Mesenchymal stem cell (in vitro differentiated cells and primary cell): ENCODE measurements at regions not wholly inside any gene's neighbourhood (a gene's known extent, or its start where the extent isn't known, plus 50 kb on each side); places are given as distances from the start of the nearest gene placed in this dataset.

Source experiments
- DNase-seq: peaks from one replicate; pipeline ENCODE4 v3.0.0-alpha.2; 2013
- H2AFZ ChIP-seq: one replicate; pipeline ENCODE4 v1.6.1; 2013; ENCODE audit warnings: low read depth, mild to moderate bottlenecking, control low read depth, inconsistent platforms, low read length, moderate library complexity
- H2AK5ac ChIP-seq: 2 replicates; pipeline ENCODE4 v1.6.1; 2013; ENCODE audit warnings: low read length, moderate library complexity, mild to moderate bottlenecking, inconsistent platforms; ENCODE audit not compliant: severe bottlenecking
- H2BK120ac ChIP-seq: one replicate; pipeline ENCODE4 v1.6.1; 2013; ENCODE audit warnings: low read depth, mild to moderate bottlenecking, inconsistent platforms, low read length, moderate library complexity
- H2BK12ac ChIP-seq, 2 experiments: one replicate each; pipeline ENCODE4 v1.6.1; 2013; ENCODE audit warnings: inconsistent platforms in 2 of 2, low read length in 2 of 2, mild to moderate bottlenecking in 2 of 2, moderate library complexity in 2 of 2, control low read depth in 1 of 2
- H2BK15ac ChIP-seq: one replicate; pipeline ENCODE4 v1.6.1; 2013; ENCODE audit warnings: mild to moderate bottlenecking, low read depth, inconsistent platforms; ENCODE audit not compliant: poor library complexity, severe bottlenecking
- H2BK5ac ChIP-seq: 2 replicates; pipeline ENCODE4 v1.6.1; 2013; ENCODE audit warnings: low read depth, mild to moderate bottlenecking, low read length, control low read depth, inconsistent platforms; ENCODE audit not compliant: poor library complexity, severe bottlenecking
- H3K14ac ChIP-seq, 2 experiments: one replicate each; pipeline ENCODE4 v1.6.1; 2013; ENCODE audit warnings: inconsistent platforms in 2 of 2, low read length in 2 of 2, control low read depth in 1 of 2, mild to moderate bottlenecking in 1 of 2, moderate library complexity in 1 of 2
- H3K18ac ChIP-seq, 2 experiments: one replicate each; pipeline ENCODE4 v1.6.1; 2013; ENCODE audit warnings: inconsistent platforms in 2 of 2, low read length in 2 of 2, control low read depth in 1 of 2, low read depth in 1 of 2, mild to moderate bottlenecking in 1 of 2
- H3K23ac ChIP-seq, 2 experiments: one replicate each; pipeline ENCODE4 v1.6.1; 2013; ENCODE audit warnings: inconsistent platforms in 2 of 2, low read length in 2 of 2, mild to moderate bottlenecking in 2 of 2, moderate library complexity in 2 of 2, control low read depth in 1 of 2
- H3K27ac ChIP-seq: 2 replicates; pipeline ENCODE4 v1.5.1; 2013; ENCODE audit warnings: mild to moderate bottlenecking, moderate library complexity, low read length, control low read depth, inconsistent platforms; ENCODE audit not compliant: poor library complexity, severe bottlenecking
- H3K27me3 ChIP-seq, 2 experiments: 2 replicates each; pipeline versions ENCODE4 v1.6.1 to v1.7.0; 2013; ENCODE audit warnings: low read length in 2 of 2, mild to moderate bottlenecking in 2 of 2, moderate library complexity in 2 of 2, control low read depth in 1 of 2, inconsistent platforms in 1 of 2; ENCODE audit not compliant: control insufficient read depth in 1 of 2, insufficient read depth in 1 of 2
- H3K36me3 ChIP-seq, 2 experiments: 2 replicates each; pipeline versions ENCODE4 v1.6.1 to v1.7.0; 2013; ENCODE audit warnings: low read length in 2 of 2, control low read depth in 1 of 2, inconsistent platforms in 1 of 2, low read depth in 1 of 2, mild to moderate bottlenecking in 1 of 2; ENCODE audit not compliant: insufficient read depth in 2 of 2, control insufficient read depth in 1 of 2
- H3K4ac ChIP-seq, 2 experiments: one replicate each; pipeline ENCODE4 v1.6.1; 2013; ENCODE audit warnings: inconsistent platforms in 2 of 2, low read length in 2 of 2, mild to moderate bottlenecking in 2 of 2, moderate library complexity in 2 of 2, control low read depth in 1 of 2, low read depth in 1 of 2
- H3K4me1 ChIP-seq: 2 replicates; pipeline ENCODE4 v1.6.1; 2013; ENCODE audit warnings: low read depth, low read length, control low read depth; ENCODE audit not compliant: control insufficient read depth, insufficient read depth
- H3K4me2 ChIP-seq: 2 replicates; pipeline ENCODE4 v1.6.1; 2013; ENCODE audit warnings: low read length, mild to moderate bottlenecking, inconsistent platforms; ENCODE audit not compliant: poor library complexity, severe bottlenecking
- H3K4me3 ChIP-seq, 2 experiments: 2 replicates each; pipeline versions ENCODE4 v1.5.1 to v1.7.0; 2013; ENCODE audit warnings: low read length in 2 of 2, mild to moderate bottlenecking in 2 of 2, control low read depth in 1 of 2, low read depth in 1 of 2; ENCODE audit not compliant: insufficient read depth in 1 of 2
- H3K79me1 ChIP-seq: replicated peaks from 2 replicates; pipeline ENCODE4 v1.6.1; 2013; ENCODE audit warnings: mild to moderate bottlenecking, control low read depth, low read length, inconsistent platforms; ENCODE audit not compliant: poor library complexity, severe bottlenecking
- H3K9ac ChIP-seq: 2 replicates; pipeline ENCODE4 v1.7.0; 2013; ENCODE audit warnings: mild to moderate bottlenecking, low read length, moderate library complexity
- H3K9me3 ChIP-seq: 2 replicates; pipeline ENCODE4 v1.7.0; 2013; ENCODE audit warnings: mild to moderate bottlenecking, low read length; ENCODE audit not compliant: control insufficient read depth
- H4K8ac ChIP-seq: one replicate; pipeline ENCODE4 v1.6.1; 2013; ENCODE audit warnings: inconsistent platforms, mild to moderate bottlenecking, low read length, moderate library complexity
- H4K91ac ChIP-seq: one replicate; pipeline ENCODE4 v1.6.1; 2013; ENCODE audit warnings: mild to moderate bottlenecking, low read length, inconsistent platforms
- WGBS: methylation state at CpG from one replicate; pipeline ENCODE4 v1.1.7; 2013; ENCODE audit warnings: mixed read lengths; 5-methylcytosine and 5-hydroxymethylcytosine counted together

DNA sequence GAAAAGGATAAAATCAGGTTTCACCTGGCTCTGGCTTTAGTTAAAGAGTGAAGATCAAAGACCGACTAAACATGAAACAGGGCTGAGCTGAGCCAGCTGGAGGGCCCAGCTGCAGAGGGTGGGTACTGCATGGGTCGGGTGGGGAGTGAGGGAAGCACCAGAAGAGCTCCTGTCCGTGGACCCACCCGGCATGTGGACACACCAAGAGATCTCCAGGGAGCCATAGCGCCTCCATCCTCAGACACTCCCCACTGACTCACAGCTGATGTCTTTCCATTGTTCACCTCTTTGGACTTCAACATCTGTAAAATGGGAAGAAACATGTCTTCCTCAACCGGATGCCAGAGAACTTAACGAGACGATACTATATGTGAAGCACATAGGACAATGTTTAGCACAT lies 178.3 kb upstream of the KLHL29 start:
- Histone ChIP-seq H3K79me1 (no peaks in the 10 kb centered on the region), H3K27ac (no peak overlapping the region), H2AFZ (no peak overlapping the region), H3K4me1 (no peaks in the 10 kb centered on the region), H3K14ac (no peak overlapping the region), H4K91ac (no peak overlapping the region), H3K36me3 (no peaks in the 10 kb centered on the region), H3K4me2 (no peak overlapping the region), H3K18ac (no peak overlapping the region), H3K4me3 (no peak overlapping the region), H2BK12ac (no peak overlapping the region), H3K9ac (no peak overlapping the region), H2BK120ac (no peak overlapping the region), H3K23ac (no peak overlapping the region), H3K9me3 (no peaks in the 10 kb centered on the region), H2BK5ac (no peak overlapping the region), H2AK5ac (no peak overlapping the region), H3K27me3 (peaks cover 0 to 6% of the 10 kb centered on the region in 2 experiments), H4K8ac (no peak overlapping the region), H3K4ac (no peak overlapping the region), H2BK15ac (no peak overlapping the region)
- 81% methylated on average over 8 of the region's 8 CpGs for WGBS
- no peak for DNase-seq

DNA sequence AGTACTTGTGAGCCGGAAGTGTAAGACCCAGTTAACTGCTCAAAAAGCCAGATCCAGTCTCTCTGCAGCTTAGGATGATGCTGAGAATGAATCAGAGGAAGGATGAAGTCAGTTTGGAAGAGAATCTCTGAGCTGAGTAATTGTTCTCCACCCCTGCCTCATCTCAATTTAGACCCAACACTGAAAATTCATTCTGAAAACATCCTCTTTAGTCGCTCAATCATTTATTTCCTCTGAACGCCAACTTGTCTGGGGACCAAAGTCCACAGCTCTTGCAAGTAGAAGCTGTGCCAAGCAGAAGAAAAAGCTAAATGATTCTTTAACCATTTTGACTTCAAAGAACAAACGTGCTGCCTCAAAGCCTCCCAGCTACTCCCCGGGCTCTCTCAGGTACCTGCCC lies 177.1 kb upstream of the KLHL29 start:
- no peak overlapping the region for H2BK5ac ChIP-seq
- H3K14ac ChIP-seq: no peak overlapping the region
- H3K4ac ChIP-seq: no peak overlapping the region
- H3K27ac ChIP-seq: no peak overlapping the region
- H2AFZ ChIP-seq: no peak overlapping the region
- no peak for DNase-seq
- no peak overlapping the region for H3K18ac ChIP-seq
- H2BK15ac ChIP-seq: no peak overlapping the region
- H4K8ac ChIP-seq: no peak overlapping the region
- no peak overlapping the region for H4K91ac ChIP-seq
- H3K27me3 ChIP-seq: peaks cover 0 to 6% of the 10 kb centered on the region in 2 experiments
- H3K36me3 ChIP-seq: no peaks in the 10 kb centered on the region
- H3K4me3 ChIP-seq: no peak overlapping the region
- no peak overlapping the region for H2AK5ac ChIP-seq
- no peaks in the 10 kb centered on the region for H3K4me1 ChIP-seq
- no peak overlapping the region for H3K9ac ChIP-seq
- no peaks in the 10 kb centered on the region for H3K79me1 ChIP-seq
- H3K23ac ChIP-seq: no peak overlapping the region
- no peak overlapping the region for H2BK120ac ChIP-seq
- H3K4me2 ChIP-seq: no peak overlapping the region
- H2BK12ac ChIP-seq: no peak overlapping the region
- WGBS: 70% methylated on average over 5 of the region's 5 CpGs
- no peaks in the 10 kb centered on the region for H3K9me3 ChIP-seq

DNA sequence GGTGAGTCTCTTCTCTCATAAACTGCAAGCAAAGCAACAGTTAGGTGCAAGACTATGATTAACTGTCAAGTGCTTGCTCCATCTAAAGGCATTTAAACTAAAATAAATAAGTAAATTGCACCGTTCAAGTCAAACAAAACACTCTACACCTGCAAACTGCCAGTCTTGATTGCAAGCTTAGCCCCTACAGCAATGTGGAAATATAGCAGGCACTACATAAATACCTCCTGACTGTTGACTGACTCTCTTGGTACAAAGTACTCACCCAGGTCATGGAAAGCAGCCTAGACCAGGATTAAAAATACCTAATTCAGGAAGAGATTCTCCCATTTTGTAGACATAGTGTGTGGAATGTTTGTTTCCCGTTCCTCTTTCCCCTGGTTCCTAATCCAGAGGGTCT lies 176.6 kb upstream of the KLHL29 start:
- H2BK12ac ChIP-seq: no peak overlapping the region
- H3K36me3 ChIP-seq: no peaks in the 10 kb centered on the region
- peaks cover 0 to 6% of the 10 kb centered on the region in 2 experiments for H3K27me3 ChIP-seq
- H4K91ac ChIP-seq: no peak overlapping the region
- H2BK15ac ChIP-seq: no peak overlapping the region
- H3K4me3 ChIP-seq: no peak overlapping the region
- H3K4ac ChIP-seq: no peak overlapping the region
- H2AK5ac ChIP-seq: no peak overlapping the region
- no peak overlapping the region for H3K18ac ChIP-seq
- H2AFZ ChIP-seq: no peak overlapping the region
- H4K8ac ChIP-seq: no peak overlapping the region
- H3K14ac ChIP-seq: no peak overlapping the region
- DNase-seq: no peak
- WGBS: 50% methylated on average over 2 of the region's 2 CpGs
- no peak overlapping the region for H2BK5ac ChIP-seq
- H2BK120ac ChIP-seq: no peak overlapping the region
- H3K4me1 ChIP-seq: no peaks in the 10 kb centered on the region
- H3K9me3 ChIP-seq: no peaks in the 10 kb centered on the region
- H3K27ac ChIP-seq: no peak overlapping the region
- no peaks in the 10 kb centered on the region for H3K79me1 ChIP-seq
- no peak overlapping the region for H3K23ac ChIP-seq
- H3K4me2 ChIP-seq: no peak overlapping the region
- no peak overlapping the region for H3K9ac ChIP-seq

DNA sequence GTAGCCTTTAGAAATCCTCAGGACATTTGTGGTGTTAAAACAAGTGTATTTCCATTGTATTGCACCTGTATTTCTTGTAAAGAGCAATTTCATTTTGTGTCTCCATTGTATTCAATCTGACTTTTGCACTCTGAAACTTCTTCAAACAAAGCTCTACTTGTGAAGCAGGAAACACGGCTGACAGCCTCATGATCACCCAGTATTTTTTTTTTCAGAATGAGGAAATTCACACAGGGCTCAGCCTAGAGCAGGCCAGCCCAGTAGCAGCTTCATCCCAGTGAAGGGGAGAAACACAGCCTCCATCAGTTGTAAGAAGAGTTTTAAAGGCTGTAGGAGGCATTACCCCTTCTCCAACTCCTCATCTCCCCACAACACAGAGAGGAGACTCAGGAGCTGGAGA lies 175.9 kb upstream of the KLHL29 start:
- H2BK12ac ChIP-seq: no peak overlapping the region
- no peak overlapping the region for H3K4ac ChIP-seq
- no peaks in the 10 kb centered on the region for H3K4me1 ChIP-seq
- H3K18ac ChIP-seq: no peak overlapping the region
- 27% methylated on average over 1 of the region's 1 CpG for WGBS
- H3K79me1 ChIP-seq: no peaks in the 10 kb centered on the region
- no peak overlapping the region for H2BK15ac ChIP-seq
- DNase-seq: no peak
- H3K27ac ChIP-seq: no peak overlapping the region
- no peaks in the 10 kb centered on the region for H3K36me3 ChIP-seq
- no peak overlapping the region for H4K8ac ChIP-seq
- no peak overlapping the region for H3K4me2 ChIP-seq
- no peak overlapping the region for H2BK120ac ChIP-seq
- no peaks in the 10 kb centered on the region for H3K9me3 ChIP-seq
- no peak overlapping the region for H2AK5ac ChIP-seq
- peaks cover 0 to 6% of the 10 kb centered on the region in 2 experiments for H3K27me3 ChIP-seq
- H3K4me3 ChIP-seq: no peak overlapping the region
- no peak overlapping the region for H3K23ac ChIP-seq
- no peak overlapping the region for H4K91ac ChIP-seq
- H2BK5ac ChIP-seq: no peak overlapping the region
- H3K14ac ChIP-seq: no peak overlapping the region
- no peak overlapping the region for H3K9ac ChIP-seq
- H2AFZ ChIP-seq: no peak overlapping the region
